ENCODE measurements at regions not wholly inside any gene's neighbourhood (a gene's known extent, or its start where the extent isn't known, plus 50 kb on each side); places are given as distances from the start of the nearest gene placed in this dataset.

DNA sequence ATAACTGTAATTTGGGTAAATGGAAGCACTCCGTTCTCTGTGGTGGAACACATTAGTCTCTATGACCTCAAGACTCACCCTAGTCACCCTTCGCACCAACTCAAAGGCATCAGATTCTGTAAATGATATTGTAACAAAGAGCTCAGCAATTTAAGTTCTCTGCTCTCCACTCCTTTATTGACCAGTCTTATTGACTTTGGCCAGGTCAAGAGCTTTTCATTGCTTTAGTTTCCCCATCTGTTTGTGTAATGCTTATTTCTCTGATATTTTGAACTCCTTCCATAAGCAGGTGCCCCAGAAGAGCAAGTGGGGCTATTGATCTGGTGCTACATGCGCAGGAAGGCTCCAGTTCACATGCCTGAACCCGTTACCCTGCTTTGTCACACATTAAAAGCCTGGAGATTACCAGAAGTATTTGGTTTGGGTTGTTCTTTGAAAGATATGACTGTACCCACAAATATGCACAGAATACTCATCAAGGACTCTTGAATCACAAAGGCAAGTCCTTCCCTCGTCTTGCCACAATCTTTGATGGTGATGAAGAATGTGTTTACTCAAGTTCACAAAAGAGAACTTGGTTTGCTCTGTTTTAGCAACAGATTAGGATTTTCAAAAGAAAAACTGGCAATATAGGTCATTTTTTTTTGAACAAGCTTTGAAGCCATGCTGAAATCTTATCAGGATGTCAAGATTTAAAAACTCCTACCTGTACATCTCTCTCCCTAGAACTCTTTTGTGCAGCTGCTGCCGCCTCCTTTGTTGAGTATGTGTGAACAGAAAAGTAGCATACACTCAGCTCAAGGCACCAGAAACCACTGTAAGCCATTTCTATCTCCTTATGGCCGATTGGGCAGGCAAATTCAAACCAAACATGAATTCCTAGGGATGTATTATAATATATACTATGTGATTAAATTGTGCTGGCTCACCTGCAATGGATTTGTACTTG is 193.9 kb downstream of the BCAT1 start:
- Histone ChIP-seq H3K4me2 (ENCODE audit: low read length) (no peak overlapping the region), H3K9me2 (ENCODE audit: insufficient read depth) (no peaks in the 10 kb centered on the region), H3K79me2 (ENCODE audit: insufficient read depth, low read length) (no peaks in the 10 kb centered on the region), H2AFZ (ENCODE audit: low read depth, low read length, poor library complexity, severe bottlenecking) (no peak overlapping the region), H3K9me3 (ENCODE audit: control insufficient read depth in 1 of 2, insufficient read depth in 1 of 2, low read depth in 1 of 2, low read length in 2 of 2) (no peaks in the 10 kb centered on the region), H3K9ac (ENCODE audit: low read length) (no peak overlapping the region), H3K27me3 (ENCODE audit: insufficient read depth, low read length) (0 out of 2 replicates have a peak, but pooled peaks cover 6% of the 10 kb centered on the region), H3K4me3 (replicated peaks in 1 of 2; ENCODE audit: low read depth in 1 of 2, low read length in 2 of 2) (no peak overlapping the region), H3K4me1 (ENCODE audit: control insufficient read depth in 1 of 2, insufficient read depth in 2 of 2, low read length in 2 of 2) (no peaks in the 10 kb centered on the region), H3K27ac (ENCODE audit: low read depth, low read length) (no peak overlapping the region), H3K36me3 (ENCODE audit: control insufficient read depth in 1 of 2, insufficient read depth in 2 of 2, low read length in 2 of 2) (no peaks in the 10 kb centered on the region), H4K20me1 (ENCODE audit: insufficient read depth) (no peaks in the 10 kb centered on the region)
- no peak for ATAC-seq
- RAD21 ChIA-PET (ENCODE audit: low non-redundant PET in 1 of 2, low total read pairs in 2 of 2, uncharacterized antibody in 2 of 2, unreplicated experiment in 2 of 2): no interaction called here
- TF ChIP-seq, protein P1, sequence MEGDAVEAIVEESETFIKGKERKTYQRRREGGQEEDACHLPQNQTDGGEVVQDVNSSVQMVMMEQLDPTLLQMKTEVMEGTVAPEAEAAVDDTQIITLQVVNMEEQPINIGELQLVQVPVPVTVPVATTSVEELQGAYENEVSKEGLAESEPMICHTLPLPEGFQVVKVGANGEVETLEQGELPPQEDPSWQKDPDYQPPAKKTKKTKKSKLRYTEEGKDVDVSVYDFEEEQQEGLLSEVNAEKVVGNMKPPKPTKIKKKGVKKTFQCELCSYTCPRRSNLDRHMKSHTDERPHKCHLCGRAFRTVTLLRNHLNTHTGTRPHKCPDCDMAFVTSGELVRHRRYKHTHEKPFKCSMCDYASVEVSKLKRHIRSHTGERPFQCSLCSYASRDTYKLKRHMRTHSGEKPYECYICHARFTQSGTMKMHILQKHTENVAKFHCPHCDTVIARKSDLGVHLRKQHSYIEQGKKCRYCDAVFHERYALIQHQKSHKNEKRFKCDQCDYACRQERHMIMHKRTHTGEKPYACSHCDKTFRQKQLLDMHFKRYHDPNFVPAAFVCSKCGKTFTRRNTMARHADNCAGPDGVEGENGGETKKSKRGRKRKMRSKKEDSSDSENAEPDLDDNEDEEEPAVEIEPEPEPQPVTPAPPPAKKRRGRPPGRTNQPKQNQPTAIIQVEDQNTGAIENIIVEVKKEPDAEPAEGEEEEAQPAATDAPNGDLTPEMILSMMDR (IDR thresholded peaks at IDR 0.05 in 2 of 3, conservative IDR thresholded peaks at IDR 0.05 in 1 of 3; ENCODE audit: borderline replicate concordance in 1 of 3, insufficient read depth in 1 of 3, low read depth in 2 of 3, low read length in 2 of 3): no peak
- TF ChIP-seq, protein P2, sequence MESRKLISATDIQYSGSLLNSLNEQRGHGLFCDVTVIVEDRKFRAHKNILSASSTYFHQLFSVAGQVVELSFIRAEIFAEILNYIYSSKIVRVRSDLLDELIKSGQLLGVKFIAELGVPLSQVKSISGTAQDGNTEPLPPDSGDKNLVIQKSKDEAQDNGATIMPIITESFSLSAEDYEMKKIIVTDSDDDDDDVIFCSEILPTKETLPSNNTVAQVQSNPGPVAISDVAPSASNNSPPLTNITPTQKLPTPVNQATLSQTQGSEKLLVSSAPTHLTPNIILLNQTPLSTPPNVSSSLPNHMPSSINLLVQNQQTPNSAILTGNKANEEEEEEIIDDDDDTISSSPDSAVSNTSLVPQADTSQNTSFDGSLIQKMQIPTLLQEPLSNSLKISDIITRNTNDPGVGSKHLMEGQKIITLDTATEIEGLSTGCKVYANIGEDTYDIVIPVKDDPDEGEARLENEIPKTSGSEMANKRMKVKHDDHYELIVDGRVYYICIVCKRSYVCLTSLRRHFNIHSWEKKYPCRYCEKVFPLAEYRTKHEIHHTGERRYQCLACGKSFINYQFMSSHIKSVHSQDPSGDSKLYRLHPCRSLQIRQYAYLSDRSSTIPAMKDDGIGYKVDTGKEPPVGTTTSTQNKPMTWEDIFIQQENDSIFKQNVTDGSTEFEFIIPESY (IDR thresholded peaks at IDR 0.05; ENCODE audit: extremely low read depth, insufficient replicate concordance, low read length): no peak
- TF ChIP-seq JUND (IDR thresholded peaks at IDR 0.05): no peak
- no peak for TF ChIP-seq SRF (IDR thresholded peaks at IDR 0.05; ENCODE audit: low read depth)
- TF ChIP-seq, protein P3, sequence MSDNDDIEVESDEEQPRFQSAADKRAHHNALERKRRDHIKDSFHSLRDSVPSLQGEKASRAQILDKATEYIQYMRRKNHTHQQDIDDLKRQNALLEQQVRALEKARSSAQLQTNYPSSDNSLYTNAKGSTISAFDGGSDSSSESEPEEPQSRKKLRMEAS (IDR thresholded peaks at IDR 0.05): no peak
- TF ChIP-seq POLR2AphosphoS5 (IDR thresholded peaks at IDR 0.05; ENCODE audit: low read depth, low read length): no peak
- TF ChIP-seq, protein P4, sequence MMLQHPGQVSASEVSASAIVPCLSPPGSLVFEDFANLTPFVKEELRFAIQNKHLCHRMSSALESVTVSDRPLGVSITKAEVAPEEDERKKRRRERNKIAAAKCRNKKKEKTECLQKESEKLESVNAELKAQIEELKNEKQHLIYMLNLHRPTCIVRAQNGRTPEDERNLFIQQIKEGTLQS (IDR thresholded peaks at IDR 0.05): no peak
- TF ChIP-seq, protein P5, sequence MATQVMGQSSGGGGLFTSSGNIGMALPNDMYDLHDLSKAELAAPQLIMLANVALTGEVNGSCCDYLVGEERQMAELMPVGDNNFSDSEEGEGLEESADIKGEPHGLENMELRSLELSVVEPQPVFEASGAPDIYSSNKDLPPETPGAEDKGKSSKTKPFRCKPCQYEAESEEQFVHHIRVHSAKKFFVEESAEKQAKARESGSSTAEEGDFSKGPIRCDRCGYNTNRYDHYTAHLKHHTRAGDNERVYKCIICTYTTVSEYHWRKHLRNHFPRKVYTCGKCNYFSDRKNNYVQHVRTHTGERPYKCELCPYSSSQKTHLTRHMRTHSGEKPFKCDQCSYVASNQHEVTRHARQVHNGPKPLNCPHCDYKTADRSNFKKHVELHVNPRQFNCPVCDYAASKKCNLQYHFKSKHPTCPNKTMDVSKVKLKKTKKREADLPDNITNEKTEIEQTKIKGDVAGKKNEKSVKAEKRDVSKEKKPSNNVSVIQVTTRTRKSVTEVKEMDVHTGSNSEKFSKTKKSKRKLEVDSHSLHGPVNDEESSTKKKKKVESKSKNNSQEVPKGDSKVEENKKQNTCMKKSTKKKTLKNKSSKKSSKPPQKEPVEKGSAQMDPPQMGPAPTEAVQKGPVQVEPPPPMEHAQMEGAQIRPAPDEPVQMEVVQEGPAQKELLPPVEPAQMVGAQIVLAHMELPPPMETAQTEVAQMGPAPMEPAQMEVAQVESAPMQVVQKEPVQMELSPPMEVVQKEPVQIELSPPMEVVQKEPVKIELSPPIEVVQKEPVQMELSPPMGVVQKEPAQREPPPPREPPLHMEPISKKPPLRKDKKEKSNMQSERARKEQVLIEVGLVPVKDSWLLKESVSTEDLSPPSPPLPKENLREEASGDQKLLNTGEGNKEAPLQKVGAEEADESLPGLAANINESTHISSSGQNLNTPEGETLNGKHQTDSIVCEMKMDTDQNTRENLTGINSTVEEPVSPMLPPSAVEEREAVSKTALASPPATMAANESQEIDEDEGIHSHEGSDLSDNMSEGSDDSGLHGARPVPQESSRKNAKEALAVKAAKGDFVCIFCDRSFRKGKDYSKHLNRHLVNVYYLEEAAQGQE (IDR thresholded peaks at IDR 0.05; ENCODE audit: low read depth): no peak
- no peak for TF ChIP-seq ELF1 (IDR thresholded peaks at IDR 0.05; ENCODE audit: borderline replicate concordance, low read depth)
- TF ChIP-seq SIN3A (IDR thresholded peaks at IDR 0.05; ENCODE audit: low read depth): no peak
- no peak for TF ChIP-seq FOSL1 (IDR thresholded peaks at IDR 0.05; ENCODE audit: low read depth)
- no peak for TF ChIP-seq ZNF274 (IDR thresholded peaks at IDR 0.05; ENCODE audit: low read depth, low read length)
- TF ChIP-seq CBX3 (IDR thresholded peaks at IDR 0.05; ENCODE audit: low read depth): no peak
- no peak for TF ChIP-seq SP1 (IDR thresholded peaks at IDR 0.05; ENCODE audit: low read depth)
- no peak for TF ChIP-seq CEBPB (IDR thresholded peaks at IDR 0.05; ENCODE audit: low read depth)
- TF ChIP-seq TCF7L2 (IDR thresholded peaks at IDR 0.05; ENCODE audit: borderline replicate concordance, extremely low read depth, insufficient read depth, insufficient read length): no peak
- no peak for TF ChIP-seq EZH2phosphoT487 (IDR thresholded peaks at IDR 0.05; ENCODE audit: borderline replicate concordance)
- no peak for DNase-seq (ENCODE audit: low read depth, low spot score)
- CTCF ChIA-PET: no interaction called here
- intact Hi-C loops (cut with micrococcal nuclease): no loop called here
- BruUV-seq (replicated peaks): no TSS peak
- POLR2A ChIA-PET: no interaction called here

Measured in HCT116 (cell line).